ENCODE measurements at regions not wholly inside any gene's neighbourhood (a gene's known extent, or its start where the extent isn't known, plus 50 kb on each side); places are given as distances from the start of the nearest gene placed in this dataset.

DNA sequence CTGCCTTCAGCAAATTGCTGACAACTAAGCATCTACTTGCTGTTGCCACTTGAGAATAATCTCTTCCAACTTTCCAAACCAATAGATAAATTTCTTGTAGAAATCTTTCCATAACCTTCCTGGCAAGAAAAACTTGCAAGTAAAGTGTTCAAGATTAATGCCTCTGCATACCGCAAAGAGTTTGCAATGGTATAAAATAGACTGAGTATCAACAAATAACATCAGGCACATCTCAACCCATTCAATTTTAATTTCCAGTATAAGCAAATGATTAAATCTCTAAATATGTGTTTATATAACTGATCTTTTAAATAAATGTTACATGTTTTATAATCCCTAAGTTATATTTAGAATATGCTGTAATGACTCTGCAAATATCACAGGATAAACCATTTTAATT is 275.2 kb upstream of the AGA start:
- Histone ChIP-seq H3K27me3 (ENCODE audit: control insufficient read depth in 3 of 3, insufficient read depth in 3 of 3, low read length in 3 of 3) (no peaks in the 10 kb centered on the region), H3K27ac (ENCODE audit: low read depth, low read length) (no peak overlapping the region), H3K9ac (ENCODE audit: low read depth in 1 of 3, low read length in 3 of 3) (no peak overlapping the region), H3K9me3 (ENCODE audit: control insufficient read depth in 3 of 3, low read length in 3 of 3) (no peaks in the 10 kb centered on the region), H3K36me3 (ENCODE audit: control insufficient read depth in 3 of 3, insufficient read depth in 3 of 3, low read length in 3 of 3) (no peaks in the 10 kb centered on the region), H3K4me1 (ENCODE audit: control insufficient read depth in 3 of 3, insufficient read depth in 3 of 3, low read length in 3 of 3) (no peaks in the 10 kb centered on the region), H3K4me3 (ENCODE audit: low read length in 3 of 3) (no peak overlapping the region)

DNA sequence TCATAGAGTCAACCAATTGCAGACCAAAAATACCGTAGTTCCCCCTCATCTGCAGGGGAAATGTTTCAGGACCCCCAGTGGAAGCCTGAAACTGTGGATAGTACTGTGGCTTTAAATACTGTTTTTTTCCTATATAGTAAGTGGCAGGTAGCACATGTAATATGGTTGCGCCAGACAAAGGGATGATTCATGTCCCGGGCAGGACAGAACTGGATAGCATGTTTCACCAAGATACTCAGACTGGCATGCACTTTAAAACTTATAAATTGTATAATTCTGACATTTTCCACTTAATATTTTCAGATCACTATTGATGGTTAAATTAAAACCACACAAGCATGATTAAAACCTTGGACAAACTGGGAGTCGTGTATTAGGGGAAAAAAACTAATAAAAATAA is 276.3 kb upstream of the AGA start:
- H3K9me3 ChIP-seq (ENCODE audit: control insufficient read depth in 3 of 3, low read length in 3 of 3): peaks cover 0 to 2% (median 0%) of the 10 kb centered on the region in 3 donors
- no peak overlapping the region for H3K9ac ChIP-seq (ENCODE audit: low read depth in 1 of 3, low read length in 3 of 3)
- H3K27me3 ChIP-seq (ENCODE audit: control insufficient read depth in 3 of 3, insufficient read depth in 3 of 3, low read length in 3 of 3): no peaks in the 10 kb centered on the region
- H3K27ac ChIP-seq (ENCODE audit: low read depth, low read length): no peak overlapping the region
- no peak overlapping the region for H3K4me3 ChIP-seq (ENCODE audit: low read length in 3 of 3)
- no peaks in the 10 kb centered on the region for H3K4me1 ChIP-seq (ENCODE audit: control insufficient read depth in 3 of 3, insufficient read depth in 3 of 3, low read length in 3 of 3)
- H3K36me3 ChIP-seq (ENCODE audit: control insufficient read depth in 3 of 3, insufficient read depth in 3 of 3, low read length in 3 of 3): no peaks in the 10 kb centered on the region

GRCh38 chr4:177726111-177726510 is 283.9 kb upstream of the AGA start:
- H3K27me3 ChIP-seq (ENCODE audit: control insufficient read depth in 3 of 3, insufficient read depth in 3 of 3, low read length in 3 of 3): no peaks in the 10 kb centered on the region
- H3K36me3 ChIP-seq (ENCODE audit: control insufficient read depth in 3 of 3, insufficient read depth in 3 of 3, low read length in 3 of 3): no peaks in the 10 kb centered on the region
- no peaks in the 10 kb centered on the region for H3K4me1 ChIP-seq (ENCODE audit: control insufficient read depth in 3 of 3, insufficient read depth in 3 of 3, low read length in 3 of 3)
- H3K9ac ChIP-seq (ENCODE audit: low read depth in 1 of 3, low read length in 3 of 3): no peak overlapping the region
- H3K4me3 ChIP-seq (ENCODE audit: low read length in 3 of 3): no peak overlapping the region
- H3K27ac ChIP-seq (ENCODE audit: low read depth, low read length): no peak overlapping the region
- peaks cover 0 to 5% (median 0%) of the 10 kb centered on the region in 3 donors for H3K9me3 ChIP-seq (ENCODE audit: control insufficient read depth in 3 of 3, low read length in 3 of 3)

DNA sequence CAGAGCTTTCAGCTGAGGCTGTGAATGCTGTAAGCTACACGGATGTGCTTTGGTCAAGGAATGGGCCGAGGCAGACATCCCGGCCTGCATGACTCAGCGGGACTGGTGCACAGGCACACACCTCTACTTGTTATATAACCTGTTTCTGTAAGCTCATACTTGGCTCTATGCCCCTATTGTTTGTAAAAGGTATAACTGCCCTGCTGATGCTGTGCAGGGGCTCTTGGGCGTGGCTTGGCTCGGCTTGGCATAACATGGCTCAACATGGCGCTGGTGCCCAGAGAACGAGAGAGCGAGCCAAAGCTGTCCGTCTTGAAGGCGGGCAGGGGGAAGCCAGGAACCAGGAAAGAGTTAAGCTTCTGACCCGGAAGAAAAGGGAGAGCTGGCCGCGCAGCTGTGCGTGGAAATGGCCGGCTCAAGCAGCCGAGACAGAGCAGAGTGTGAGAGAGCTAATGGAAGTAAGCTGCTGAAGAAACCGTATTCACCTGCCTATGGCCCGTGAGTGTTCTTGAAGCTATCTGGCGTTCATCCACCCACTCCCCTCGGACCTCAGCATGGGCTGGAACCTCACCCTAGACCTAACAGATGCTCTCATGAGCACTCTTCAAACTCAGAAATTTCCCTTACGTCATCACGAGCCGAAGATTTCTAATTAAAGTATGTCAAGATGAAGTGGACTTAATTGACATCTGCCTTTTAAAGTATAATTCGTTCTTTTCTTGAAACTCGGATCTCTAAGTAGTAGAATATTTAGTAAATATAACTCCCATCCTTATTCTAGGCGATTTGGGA is 286.3 kb upstream of the AGA start:
- no peak overlapping the region for H3K9ac ChIP-seq (ENCODE audit: low read depth in 1 of 3, low read length in 3 of 3)
- no peak overlapping the region for H3K4me3 ChIP-seq (ENCODE audit: low read length in 3 of 3)
- no peak overlapping the region for H3K27ac ChIP-seq (ENCODE audit: low read depth, low read length)
- H3K36me3 ChIP-seq (ENCODE audit: control insufficient read depth in 3 of 3, insufficient read depth in 3 of 3, low read length in 3 of 3): no peaks in the 10 kb centered on the region
- no peaks in the 10 kb centered on the region for H3K27me3 ChIP-seq (ENCODE audit: control insufficient read depth in 3 of 3, insufficient read depth in 3 of 3, low read length in 3 of 3)
- H3K9me3 ChIP-seq (ENCODE audit: control insufficient read depth in 3 of 3, low read length in 3 of 3): peaks cover 0 to 3% (median 0%) of the 10 kb centered on the region in 3 donors
- no peaks in the 10 kb centered on the region for H3K4me1 ChIP-seq (ENCODE audit: control insufficient read depth in 3 of 3, insufficient read depth in 3 of 3, low read length in 3 of 3)

- no peaks in the 10 kb centered on the region for H3K36me3 ChIP-seq (ENCODE audit: control insufficient read depth in 3 of 3, insufficient read depth in 3 of 3, low read length in 3 of 3)
- peaks cover 0 to 3% (median 0%) of the 10 kb centered on the region in 3 donors for H3K9me3 ChIP-seq (ENCODE audit: control insufficient read depth in 3 of 3, low read length in 3 of 3)
- H3K27me3 ChIP-seq (ENCODE audit: control insufficient read depth in 3 of 3, insufficient read depth in 3 of 3, low read length in 3 of 3): no peaks in the 10 kb centered on the region
- no peak overlapping the region for H3K4me3 ChIP-seq (ENCODE audit: low read length in 3 of 3)
- no peaks in the 10 kb centered on the region for H3K4me1 ChIP-seq (ENCODE audit: control insufficient read depth in 3 of 3, insufficient read depth in 3 of 3, low read length in 3 of 3)
- no peak overlapping the region for H3K9ac ChIP-seq (ENCODE audit: low read depth in 1 of 3, low read length in 3 of 3)
- H3K27ac ChIP-seq (ENCODE audit: low read depth, low read length): no peak overlapping the region
These were observed 287.4 kb upstream of the AGA start for GRCh38 chr4:177729681-177730080.

DNA sequence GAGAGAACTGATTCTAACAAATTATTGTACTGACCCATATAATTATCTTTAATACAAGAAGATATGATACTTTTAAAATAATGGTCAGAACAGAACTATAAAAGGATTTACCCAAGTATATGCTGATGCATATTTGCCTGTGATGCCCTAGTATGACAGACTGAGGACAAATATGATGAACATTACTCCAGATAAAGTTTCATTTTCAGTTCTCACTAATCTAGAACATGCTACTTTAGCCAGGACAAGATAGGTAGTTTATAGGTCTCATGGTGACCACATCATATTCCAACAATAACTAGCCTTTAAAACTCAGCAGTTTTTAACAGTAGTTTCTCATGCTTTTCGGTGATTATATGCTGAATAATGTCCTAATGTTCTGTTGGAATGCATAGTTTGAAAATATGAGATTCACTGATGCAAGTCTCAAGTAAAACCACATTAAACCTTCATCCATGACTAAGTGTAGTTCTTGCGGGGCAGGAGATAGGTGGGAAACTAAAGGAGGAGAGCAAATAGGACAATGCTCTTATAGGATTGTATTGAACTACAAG is 295.2 kb upstream of the AGA start:
- Histone ChIP-seq H3K36me3 (ENCODE audit: control insufficient read depth in 3 of 3, insufficient read depth in 3 of 3, low read length in 3 of 3) (no peaks in the 10 kb centered on the region), H3K9me3 (ENCODE audit: control insufficient read depth in 3 of 3, low read length in 3 of 3) (no peaks in the 10 kb centered on the region), H3K27me3 (ENCODE audit: control insufficient read depth in 3 of 3, insufficient read depth in 3 of 3, low read length in 3 of 3) (no peaks in the 10 kb centered on the region), H3K9ac (ENCODE audit: low read depth in 1 of 3, low read length in 3 of 3) (no peak overlapping the region), H3K4me3 (ENCODE audit: low read length in 3 of 3) (no peak overlapping the region), H3K4me1 (ENCODE audit: control insufficient read depth in 3 of 3, insufficient read depth in 3 of 3, low read length in 3 of 3) (no peaks in the 10 kb centered on the region), H3K27ac (ENCODE audit: low read depth, low read length) (no peak overlapping the region)

- Histone ChIP-seq H3K9ac (ENCODE audit: low read depth in 1 of 3, low read length in 3 of 3) (no peak overlapping the region), H3K4me3 (ENCODE audit: low read length in 3 of 3) (no peak overlapping the region), H3K27ac (ENCODE audit: low read depth, low read length) (no peak overlapping the region), H3K9me3 (ENCODE audit: control insufficient read depth in 3 of 3, low read length in 3 of 3) (no peaks in the 10 kb centered on the region), H3K27me3 (ENCODE audit: control insufficient read depth in 3 of 3, insufficient read depth in 3 of 3, low read length in 3 of 3) (no peaks in the 10 kb centered on the region), H3K4me1 (ENCODE audit: control insufficient read depth in 3 of 3, insufficient read depth in 3 of 3, low read length in 3 of 3) (no peaks in the 10 kb centered on the region), H3K36me3 (ENCODE audit: control insufficient read depth in 3 of 3, insufficient read depth in 3 of 3, low read length in 3 of 3) (no peaks in the 10 kb centered on the region)
These were observed 298.3 kb upstream of the AGA start for GRCh38 chr4:177740563-177740962.

DNA sequence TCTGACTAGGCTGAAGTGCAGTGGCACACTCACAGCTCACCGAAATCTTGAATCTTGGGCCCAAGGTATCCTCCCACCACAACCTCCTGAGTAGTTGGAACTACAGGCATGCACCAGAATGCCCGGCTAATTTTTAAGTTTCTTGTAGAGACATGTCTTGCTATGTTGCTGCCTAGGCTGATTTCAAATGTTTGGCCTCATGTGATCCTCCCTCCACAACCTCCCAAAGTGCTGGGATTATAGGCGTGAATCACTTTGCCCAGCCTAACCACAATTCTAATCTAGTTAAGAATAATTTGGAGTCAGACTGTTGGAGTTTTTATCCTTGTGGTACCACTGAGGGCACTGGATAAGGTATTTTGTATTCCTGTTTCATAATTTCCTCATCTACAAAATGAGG is 317.5 kb upstream of the AGA start:
- no peak overlapping the region for H3K27ac ChIP-seq (ENCODE audit: low read depth, low read length)

GRCh38 chr4:177761692-177762091 is 319.5 kb upstream of the AGA start:
- no peak overlapping the region for H3K9ac ChIP-seq (ENCODE audit: low read depth in 1 of 3, low read length in 3 of 3)
- no peaks in the 10 kb centered on the region for H3K27me3 ChIP-seq (ENCODE audit: control insufficient read depth in 3 of 3, insufficient read depth in 3 of 3, low read length in 3 of 3)
- H3K4me1 ChIP-seq (ENCODE audit: control insufficient read depth in 3 of 3, insufficient read depth in 3 of 3, low read length in 3 of 3): no peaks in the 10 kb centered on the region
- no peaks in the 10 kb centered on the region for H3K36me3 ChIP-seq (ENCODE audit: control insufficient read depth in 3 of 3, insufficient read depth in 3 of 3, low read length in 3 of 3)
- no peak overlapping the region for H3K27ac ChIP-seq (ENCODE audit: low read depth, low read length)
- H3K9me3 ChIP-seq (ENCODE audit: control insufficient read depth in 3 of 3, low read length in 3 of 3): no peaks in the 10 kb centered on the region
- H3K4me3 ChIP-seq (ENCODE audit: low read length in 3 of 3): no peak overlapping the region

More for the DNA sequence above, 317.5 kb upstream of the AGA start:
- Histone ChIP-seq H3K9ac (ENCODE audit: low read depth in 1 of 3, low read length in 3 of 3) (no peak overlapping the region), H3K36me3 (ENCODE audit: control insufficient read depth in 3 of 3, insufficient read depth in 3 of 3, low read length in 3 of 3) (no peaks in the 10 kb centered on the region), H3K9me3 (ENCODE audit: control insufficient read depth in 3 of 3, low read length in 3 of 3) (no peaks in the 10 kb centered on the region), H3K27me3 (ENCODE audit: control insufficient read depth in 3 of 3, insufficient read depth in 3 of 3, low read length in 3 of 3) (no peaks in the 10 kb centered on the region), H3K4me1 (ENCODE audit: control insufficient read depth in 3 of 3, insufficient read depth in 3 of 3, low read length in 3 of 3) (no peaks in the 10 kb centered on the region), H3K4me3 (ENCODE audit: low read length in 3 of 3) (no peak overlapping the region)

- Histone ChIP-seq H3K36me3 (ENCODE audit: control insufficient read depth in 3 of 3, insufficient read depth in 3 of 3, low read length in 3 of 3) (no peaks in the 10 kb centered on the region), H3K27me3 (ENCODE audit: control insufficient read depth in 3 of 3, insufficient read depth in 3 of 3, low read length in 3 of 3) (no peaks in the 10 kb centered on the region), H3K9me3 (ENCODE audit: control insufficient read depth in 3 of 3, low read length in 3 of 3) (no peaks in the 10 kb centered on the region), H3K4me3 (ENCODE audit: low read length in 3 of 3) (no peak overlapping the region), H3K27ac (ENCODE audit: low read depth, low read length) (no peak overlapping the region), H3K4me1 (ENCODE audit: control insufficient read depth in 3 of 3, insufficient read depth in 3 of 3, low read length in 3 of 3) (no peaks in the 10 kb centered on the region), H3K9ac (ENCODE audit: low read depth in 1 of 3, low read length in 3 of 3) (no peak overlapping the region)
These were observed 326.9 kb upstream of the AGA start for GRCh38 chr4:177769155-177769554.

Measured in skeletal muscle tissue (tissue), 3 donors.